H9 (cell line): ENCODE measurements at regions not wholly inside any gene's neighbourhood (a gene's known extent, or its start where the extent isn't known, plus 50 kb on each side); places are given as distances from the start of the nearest gene placed in this dataset.

Experiments used
- DNase-seq: peaks from one replicate; pipeline ENCODE4 v3.0.0-alpha.2; 2017
- H2AFZ ChIP-seq: one replicate; pipeline ENCODE4 v1.6.1; 2013; ENCODE audit warnings: mild to moderate bottlenecking, low read length, control low read depth, moderate library complexity
- H2AK5ac ChIP-seq: 2 replicates; pipeline ENCODE4 v1.6.1; 2013; ENCODE audit warnings: low read length, control low read depth, mixed read lengths; ENCODE audit not compliant: insufficient read length
- H2BK120ac ChIP-seq: one replicate; pipeline ENCODE4 v1.6.1; 2013; ENCODE audit warnings: low read depth, mild to moderate bottlenecking, low read length, control low read depth, inconsistent platforms; ENCODE audit not compliant: poor library complexity, severe bottlenecking
- H2BK12ac ChIP-seq: 2 replicates; pipeline ENCODE4 v1.6.1; 2013; ENCODE audit warnings: low read length, control low read depth, mixed read lengths, low read depth; ENCODE audit not compliant: insufficient read length
- H2BK15ac ChIP-seq: 2 replicates; pipeline ENCODE4 v1.6.1; 2013; ENCODE audit warnings: low read depth, low read length, control low read depth
- H2BK20ac ChIP-seq: one replicate; pipeline ENCODE4 v1.6.1; 2013; ENCODE audit warnings: low read depth, mild to moderate bottlenecking, low read length, control low read depth, inconsistent platforms; ENCODE audit not compliant: poor library complexity, severe bottlenecking
- H2BK5ac ChIP-seq: 2 replicates; pipeline ENCODE4 v1.6.1; 2013; ENCODE audit warnings: low read length, control low read depth, mixed read lengths; ENCODE audit not compliant: insufficient read length
- H3K14ac ChIP-seq: 2 replicates; pipeline ENCODE4 v1.6.1; 2013; ENCODE audit warnings: low read length, control low read depth; ENCODE audit not compliant: insufficient read depth
- H3K18ac ChIP-seq: 2 replicates; pipeline ENCODE4 v1.6.1; 2013; ENCODE audit warnings: low read depth, mild to moderate bottlenecking, mixed read lengths, low read length, control low read depth; ENCODE audit not compliant: insufficient read length
- H3K23ac ChIP-seq: 2 replicates; pipeline ENCODE4 v1.6.1; 2013; ENCODE audit warnings: low read length, control low read depth, mixed read lengths, low read depth; ENCODE audit not compliant: insufficient read length
- H3K23me2 ChIP-seq: 2 replicates; pipeline ENCODE4 v1.6.1; 2013; ENCODE audit warnings: low read depth, mild to moderate bottlenecking, mixed read lengths, low read length, control low read depth; ENCODE audit not compliant: insufficient read length, poor library complexity, severe bottlenecking
- H3K27ac ChIP-seq: 2 replicates; pipeline ENCODE4 v1.5.1; 2013; ENCODE audit warnings: low read length, control low read depth, mixed read lengths, low read depth; ENCODE audit not compliant: insufficient read length
- H3K27me3 ChIP-seq: 2 replicates; pipeline ENCODE4 v1.6.1; 2013; ENCODE audit warnings: low read length, control low read depth, inconsistent platforms; ENCODE audit not compliant: insufficient read depth
- H3K4ac ChIP-seq: 2 replicates; pipeline ENCODE4 v1.6.1; 2013; ENCODE audit warnings: low read depth, mild to moderate bottlenecking, control low read depth, inconsistent platforms, low read length, moderate library complexity
- H3K4me1 ChIP-seq: 2 replicates; pipeline ENCODE4 v1.6.1; 2013; ENCODE audit warnings: low read length, control low read depth, inconsistent platforms; ENCODE audit not compliant: insufficient read depth
- H3K4me2 ChIP-seq: 2 replicates; pipeline ENCODE4 v1.6.1; 2013; ENCODE audit warnings: low read length, control low read depth, mixed read lengths; ENCODE audit not compliant: insufficient read length, insufficient read depth
- H3K56ac ChIP-seq: 2 replicates; pipeline ENCODE4 v1.6.1; 2013; ENCODE audit warnings: low read depth, mild to moderate bottlenecking, mixed read lengths, low read length, control low read depth; ENCODE audit not compliant: insufficient read length
- H3K79me1 ChIP-seq: 2 replicates; pipeline ENCODE4 v1.6.1; 2013; ENCODE audit warnings: low read depth, mild to moderate bottlenecking, moderate library complexity, low read length, control low read depth, inconsistent platforms; ENCODE audit not compliant: insufficient read depth, poor library complexity, severe bottlenecking
- H3K79me2 ChIP-seq: 2 replicates; pipeline ENCODE4 v1.6.1; 2013; ENCODE audit warnings: low read length, control low read depth, inconsistent platforms; ENCODE audit not compliant: insufficient read depth
- H3K9ac ChIP-seq: 2 replicates; pipeline ENCODE4 v1.6.1; 2013; ENCODE audit warnings: low read length, control low read depth, mixed read lengths; ENCODE audit not compliant: insufficient read length; ENCODE audit errors: extremely low read depth
- H3K9me3 ChIP-seq: one replicate; pipeline ENCODE4 v1.6.1; 2013; ENCODE audit warnings: low read depth, low read length, inconsistent platforms; ENCODE audit not compliant: control insufficient read depth
- H3T11ph ChIP-seq: one replicate; pipeline ENCODE4 v1.6.1; 2013; ENCODE audit warnings: mild to moderate bottlenecking, low read length, control low read depth, inconsistent platforms
- H4K20me1 ChIP-seq: one replicate; pipeline ENCODE4 v1.6.1; 2013; ENCODE audit not compliant: control insufficient read depth, insufficient read length, insufficient read depth
- H4K5ac ChIP-seq: 2 replicates; pipeline ENCODE4 v1.6.1; 2013; ENCODE audit warnings: low read depth, mild to moderate bottlenecking, mixed read lengths, low read length, control low read depth; ENCODE audit not compliant: insufficient read length
- H4K8ac ChIP-seq: replicated peaks from 2 replicates; pipeline ENCODE4 v1.6.1; 2013; ENCODE audit warnings: low read length, control low read depth, mixed read lengths, low read depth; ENCODE audit not compliant: insufficient read length
- H4K91ac ChIP-seq: 2 replicates; pipeline ENCODE4 v1.6.1; 2013; ENCODE audit warnings: low read depth, mild to moderate bottlenecking, moderate library complexity, mixed read lengths, low read length, control low read depth; ENCODE audit not compliant: insufficient read length
- H3K27ac Mint-ChIP-seq, 3 experiments: 2 replicates in 2 of 3; 3 replicates in 1 of 3; pipeline ENCODE4 v1.8.0; 2020 to 2021; ENCODE audit warnings: mixed read lengths in 3 of 3, mild to moderate bottlenecking in 1 of 3, moderate library complexity in 1 of 3
- H3K27me3 Mint-ChIP-seq: 2 replicates; pipeline ENCODE4 v1.8.0; 2021; ENCODE audit warnings: low read depth, mild to moderate bottlenecking, moderate library complexity, mixed read lengths
- H3K36me3 Mint-ChIP-seq, 3 experiments: 2 replicates in 2 of 3; 3 replicates in 1 of 3; pipeline ENCODE4 v1.8.0; 2020 to 2021; ENCODE audit warnings: low read depth in 3 of 3, mixed read lengths in 3 of 3; ENCODE audit not compliant: insufficient read depth in 1 of 3
- H3K4me1 Mint-ChIP-seq, 2 experiments: 2 replicates each; pipeline ENCODE4 v1.8.0; 2020; ENCODE audit warnings: mixed read lengths in 2 of 2
- H3K4me3 Mint-ChIP-seq, 2 experiments: 2 replicates in 1 of 2; 3 replicates in 1 of 2; pipeline ENCODE4 v1.8.0; 2020 to 2021; ENCODE audit warnings: mild to moderate bottlenecking in 2 of 2, mixed read lengths in 2 of 2, moderate library complexity in 1 of 2
- H3K9me3 Mint-ChIP-seq, 2 experiments: 2 replicates in 1 of 2; 3 replicates in 1 of 2; pipeline ENCODE4 v1.8.0; 2020; ENCODE audit warnings: mild to moderate bottlenecking in 2 of 2, mixed read lengths in 2 of 2, moderate library complexity in 1 of 2
- WGBS: extraction: QIAGEN DNeasy Blood & Tissue Kit; methylation state at CpG from one replicate; pipeline ENCODE4 v1.1.7; 2013; ENCODE audit warnings: missing lambda C conversion rate, low lambda C conversion rate, mixed read lengths; ENCODE audit not compliant: insufficient read length; ENCODE audit errors: extremely low coverage; 5-methylcytosine and 5-hydroxymethylcytosine counted together
- TF ChIP-seq, protein P1 (sequence below): fragments of 200-600 bp; sonication (generic); conservative IDR thresholded peaks from 3 replicates; pipeline ENCODE4 v1.8.0; 2021; ENCODE audit warnings: antibody characterized with exemption, mild to moderate bottlenecking

DNA sequence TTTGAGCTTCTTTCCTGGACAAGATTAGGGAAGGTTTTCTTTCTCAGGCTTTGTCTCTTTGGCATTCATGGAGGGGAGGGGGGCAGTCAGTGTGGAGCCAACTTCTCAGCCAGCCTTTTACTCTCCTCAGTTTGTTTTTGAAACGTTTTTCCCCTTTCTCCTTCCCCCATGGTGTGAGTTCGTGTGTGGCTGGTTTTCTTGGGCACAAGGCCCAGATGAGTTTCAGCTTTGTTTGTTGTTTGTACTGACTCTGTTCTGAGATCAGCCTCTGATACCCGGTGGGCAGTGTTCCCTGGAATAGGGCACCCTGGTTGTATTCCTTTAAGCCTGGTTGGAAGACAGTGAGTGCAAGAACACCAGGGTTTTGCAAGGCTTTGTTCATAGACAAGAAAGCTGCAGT, 168.2 kb upstream of the RARB start:
- Histone ChIP-seq H4K5ac (no peak overlapping the region), H2BK120ac (no peak overlapping the region), H3K56ac (no peak overlapping the region), H3K23ac (no peak overlapping the region), H2AFZ (no peak overlapping the region), H3K4ac (no peak overlapping the region), H2BK20ac (no peak overlapping the region), H4K20me1 (no peaks in the 10 kb centered on the region), H2AK5ac (no peak overlapping the region), H3K4me1 (no peaks in the 10 kb centered on the region), H2BK5ac (no peak overlapping the region), H3K79me2 (no peaks in the 10 kb centered on the region), H3K79me1 (no peaks in the 10 kb centered on the region), H3K23me2 (no peaks in the 10 kb centered on the region), H3K27ac (no peak overlapping the region), H2BK15ac (no peak overlapping the region), H2BK12ac (no peak overlapping the region), H3K9ac (no peak overlapping the region), H4K8ac (no peak overlapping the region), H4K91ac (no peak overlapping the region), H3K18ac (no peak overlapping the region), H3K9me3 (no peaks in the 10 kb centered on the region), H3T11ph (no peak overlapping the region), H3K14ac (no peak overlapping the region), H3K27me3 (no peaks in the 10 kb centered on the region), H3K4me2 (no peak overlapping the region)
- Mint-ChIP-seq H3K4me3 (no peak overlapping the region), H3K4me1 (peaks cover 4 to 5% of the 10 kb centered on the region in 2 experiments; a peak in 3 of 4 replicates), H3K27me3 (no peaks in the 10 kb centered on the region; the same call in 1 of the 2 replicates), H3K9me3 (no peaks in the 10 kb centered on the region), H3K36me3 (no peaks in the 10 kb centered on the region; a peak in 1 of 7 replicates), H3K27ac (peak overlapping the region; percentile 50 to 62 (median 60); a peak in 5 of 7 replicates)
- DNase-seq: no peak
- TF ChIP-seq, protein P1, sequence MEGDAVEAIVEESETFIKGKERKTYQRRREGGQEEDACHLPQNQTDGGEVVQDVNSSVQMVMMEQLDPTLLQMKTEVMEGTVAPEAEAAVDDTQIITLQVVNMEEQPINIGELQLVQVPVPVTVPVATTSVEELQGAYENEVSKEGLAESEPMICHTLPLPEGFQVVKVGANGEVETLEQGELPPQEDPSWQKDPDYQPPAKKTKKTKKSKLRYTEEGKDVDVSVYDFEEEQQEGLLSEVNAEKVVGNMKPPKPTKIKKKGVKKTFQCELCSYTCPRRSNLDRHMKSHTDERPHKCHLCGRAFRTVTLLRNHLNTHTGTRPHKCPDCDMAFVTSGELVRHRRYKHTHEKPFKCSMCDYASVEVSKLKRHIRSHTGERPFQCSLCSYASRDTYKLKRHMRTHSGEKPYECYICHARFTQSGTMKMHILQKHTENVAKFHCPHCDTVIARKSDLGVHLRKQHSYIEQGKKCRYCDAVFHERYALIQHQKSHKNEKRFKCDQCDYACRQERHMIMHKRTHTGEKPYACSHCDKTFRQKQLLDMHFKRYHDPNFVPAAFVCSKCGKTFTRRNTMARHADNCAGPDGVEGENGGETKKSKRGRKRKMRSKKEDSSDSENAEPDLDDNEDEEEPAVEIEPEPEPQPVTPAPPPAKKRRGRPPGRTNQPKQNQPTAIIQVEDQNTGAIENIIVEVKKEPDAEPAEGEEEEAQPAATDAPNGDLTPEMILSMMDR: no peak
- WGBS: no CpG with 5 or more reads among the region's 3 CpGs
